Activated CD4-positive, CD25-positive, alpha-beta regulatory T cell treated with anti-CD3 and anti-CD28 coated beads, Interleukin-2, amount 50 U/mL, for 24 hours (primary cell): ENCODE measurements at regions not wholly inside any gene's neighbourhood (a gene's known extent, or its start where the extent isn't known, plus 50 kb on each side); places are given as distances from the start of the nearest gene placed in this dataset.
"Not testable (repeated sequence)": the region's sequence is repeated elsewhere in the genome, so short reads cannot be mapped to it uniquely, and the experiment has no call there.

Experiments used
- ATAC-seq, 2 donors: fragments of 150-1000 bp; cut with Tn5 transposase; one replicate each; pipeline ENCODE4 v1.10.0; 2021; ENCODE audit warnings: mild to moderate bottlenecking in 1 of 2, moderate library complexity in 1 of 2

- no peak for ATAC-seq
Measured at GRCh38 chr4:151879705-151880445, 119.1 kb upstream of the GATB start.

- ATAC-seq: no peak
Measured at GRCh38 chr4:151876381-151876988, 115.7 kb upstream of the GATB start.

- ATAC-seq: no peak
Measured at GRCh38 chr4:151874328-151874727, 113.5 kb upstream of the GATB start.

GRCh38 chr4:151866592-151866918 is 105.7 kb upstream of the GATB start:
- ATAC-seq: no peak

GRCh38 chr4:151865744-151866591 is 105.2 kb upstream of the GATB start:
- no peak for ATAC-seq

GRCh38 chr4:151865312-151865711 is 104.5 kb upstream of the GATB start:
- no peak for ATAC-seq

GRCh38 chr4:151864068-151864467 is 103.3 kb upstream of the GATB start:
- ATAC-seq: no peak

GRCh38 chr4:151862766-151863165 is 102.0 kb upstream of the GATB start:
- no peak for ATAC-seq

- ATAC-seq: no peak
Measured at GRCh38 chr4:151860561-151861093, 99.8 kb upstream of the GATB start.

GRCh38 chr4:151859641-151860040 is 98.8 kb upstream of the GATB start:
- no peak for ATAC-seq

GRCh38 chr4:151858356-151858755 is 97.5 kb upstream of the GATB start:
- no peak for ATAC-seq

GRCh38 chr4:151857368-151857767 is 96.6 kb upstream of the GATB start:
- no peak for ATAC-seq

- ATAC-seq: no peak
Measured at GRCh38 chr4:151855747-151856146, 94.9 kb upstream of the GATB start.

- ATAC-seq: no peak
Measured at GRCh38 chr4:151854731-151855130, 93.9 kb upstream of the GATB start.

GRCh38 chr4:151853034-151853433 is 92.2 kb upstream of the GATB start:
- no peak for ATAC-seq

- ATAC-seq: no peak
Measured at GRCh38 chr4:151852202-151852601, 91.4 kb upstream of the GATB start.

GRCh38 chr4:151851354-151851753 is 90.5 kb upstream of the GATB start:
- ATAC-seq: no peak

- ATAC-seq: no peak
Measured at GRCh38 chr4:151850791-151851213, 90.0 kb upstream of the GATB start.

GRCh38 chr4:151845551-151845950 is 84.7 kb upstream of the GATB start:
- not testable (repeated sequence) for ATAC-seq

GRCh38 chr4:151842430-151843079 is 81.7 kb upstream of the GATB start:
- ATAC-seq: no peak

GRCh38 chr4:151841107-151841506 is 80.3 kb upstream of the GATB start:
- ATAC-seq: no peak

- no peak for ATAC-seq
Measured at GRCh38 chr4:151835467-151835866, 74.7 kb upstream of the GATB start.

- ATAC-seq: no peak
Measured at GRCh38 chr4:151833174-151833573, 72.4 kb upstream of the GATB start.
